ENCODE measurements at regions not wholly inside any gene's neighbourhood (a gene's known extent, or its start where the extent isn't known, plus 50 kb on each side); places are given as distances from the start of the nearest gene placed in this dataset.

GRCh38 chr2:76194031-76194775 lies 483.5 kb upstream of the GCFC2 start:
- H3K27me3 ChIP-seq (ENCODE audit: insufficient read depth, low read length, poor library complexity, severe bottlenecking): no peaks in the 10 kb centered on the region
- H3K9me3 ChIP-seq (ENCODE audit: insufficient read depth, low read depth, low read length): no peaks in the 10 kb centered on the region
- no peaks in the 10 kb centered on the region for H3K9me2 ChIP-seq (replicated peaks; ENCODE audit: low read depth, low read length)
- H3K79me2 ChIP-seq (ENCODE audit: insufficient read depth, low read length): no peaks in the 10 kb centered on the region
- H3K4me2 ChIP-seq (ENCODE audit: low read depth, low read length, poor library complexity, severe bottlenecking): no peak overlapping the region
- no peaks in the 10 kb centered on the region for H3K4me1 ChIP-seq (ENCODE audit: insufficient read depth, low read length, poor library complexity, severe bottlenecking)
- H3F3A ChIP-seq (ENCODE audit: low read depth): no peaks in the 10 kb centered on the region
- no peak overlapping the region for H2AFZ ChIP-seq (ENCODE audit: low read length)
- H3K36me3 ChIP-seq (ENCODE audit: insufficient read depth, low read length): no peaks in the 10 kb centered on the region
- no peak for TF ChIP-seq EZH2phosphoT487 (IDR thresholded peaks at IDR 0.05; ENCODE audit: borderline replicate concordance)
- TF ChIP-seq CTCF (conservative IDR thresholded peaks at IDR 0.05; ENCODE audit: low read length): no peak
- H3K9ac ChIP-seq (ENCODE audit: low read depth, low read length, poor library complexity, severe bottlenecking): no peak overlapping the region
- no peak overlapping the region for H3K4me3 ChIP-seq (ENCODE audit: low read length, poor library complexity, severe bottlenecking)
- no peaks in the 10 kb centered on the region for H4K20me1 ChIP-seq (ENCODE audit: insufficient read depth, low read length, poor library complexity, severe bottlenecking)

GRCh38 chr2:76193089-76193488 lies 482.4 kb upstream of the GCFC2 start:
- Histone ChIP-seq H4K20me1 (ENCODE audit: insufficient read depth, low read length, poor library complexity, severe bottlenecking) (no peaks in the 10 kb centered on the region), H3K27me3 (ENCODE audit: insufficient read depth, low read length, poor library complexity, severe bottlenecking) (no peaks in the 10 kb centered on the region), H3K4me1 (ENCODE audit: insufficient read depth, low read length, poor library complexity, severe bottlenecking) (no peaks in the 10 kb centered on the region), H3K9ac (ENCODE audit: low read depth, low read length, poor library complexity, severe bottlenecking) (no peak overlapping the region), H3K79me2 (ENCODE audit: insufficient read depth, low read length) (no peaks in the 10 kb centered on the region), H3K36me3 (ENCODE audit: insufficient read depth, low read length) (no peaks in the 10 kb centered on the region), H3K9me3 (ENCODE audit: insufficient read depth, low read depth, low read length) (no peaks in the 10 kb centered on the region), H3F3A (ENCODE audit: low read depth) (no peaks in the 10 kb centered on the region), H3K9me2 (replicated peaks; ENCODE audit: low read depth, low read length) (no peaks in the 10 kb centered on the region), H3K4me2 (ENCODE audit: low read depth, low read length, poor library complexity, severe bottlenecking) (no peak overlapping the region), H3K4me3 (ENCODE audit: low read length, poor library complexity, severe bottlenecking) (no peak overlapping the region), H2AFZ (ENCODE audit: low read length) (no peak overlapping the region)
- no peak for TF ChIP-seq EZH2phosphoT487 (IDR thresholded peaks at IDR 0.05; ENCODE audit: borderline replicate concordance)
- TF ChIP-seq CTCF (conservative IDR thresholded peaks at IDR 0.05; ENCODE audit: low read length): no peak

- Histone ChIP-seq H3K79me2 (ENCODE audit: insufficient read depth, low read length) (no peaks in the 10 kb centered on the region), H3K4me2 (ENCODE audit: low read depth, low read length, poor library complexity, severe bottlenecking) (no peak overlapping the region), H3K9me3 (ENCODE audit: insufficient read depth, low read depth, low read length) (no peaks in the 10 kb centered on the region), H3K4me3 (ENCODE audit: low read length, poor library complexity, severe bottlenecking) (no peak overlapping the region), H3F3A (ENCODE audit: low read depth) (no peaks in the 10 kb centered on the region), H2AFZ (ENCODE audit: low read length) (no peak overlapping the region), H3K9ac (ENCODE audit: low read depth, low read length, poor library complexity, severe bottlenecking) (no peak overlapping the region), H3K27me3 (ENCODE audit: insufficient read depth, low read length, poor library complexity, severe bottlenecking) (no peaks in the 10 kb centered on the region), H4K20me1 (ENCODE audit: insufficient read depth, low read length, poor library complexity, severe bottlenecking) (no peaks in the 10 kb centered on the region), H3K9me2 (replicated peaks; ENCODE audit: low read depth, low read length) (no peaks in the 10 kb centered on the region), H3K36me3 (ENCODE audit: insufficient read depth, low read length) (no peaks in the 10 kb centered on the region), H3K4me1 (ENCODE audit: insufficient read depth, low read length, poor library complexity, severe bottlenecking) (no peaks in the 10 kb centered on the region)
- TF ChIP-seq CTCF (conservative IDR thresholded peaks at IDR 0.05; ENCODE audit: low read length): no peak
- no peak for TF ChIP-seq EZH2phosphoT487 (IDR thresholded peaks at IDR 0.05; ENCODE audit: borderline replicate concordance)
Measured at GRCh38 chr2:76188334-76189008, 477.8 kb upstream of the GCFC2 start.
